ENCODE measurements at regions not wholly inside any gene's neighbourhood (a gene's known extent, or its start where the extent isn't known, plus 50 kb on each side); places are given as distances from the start of the nearest gene placed in this dataset.

DNA sequence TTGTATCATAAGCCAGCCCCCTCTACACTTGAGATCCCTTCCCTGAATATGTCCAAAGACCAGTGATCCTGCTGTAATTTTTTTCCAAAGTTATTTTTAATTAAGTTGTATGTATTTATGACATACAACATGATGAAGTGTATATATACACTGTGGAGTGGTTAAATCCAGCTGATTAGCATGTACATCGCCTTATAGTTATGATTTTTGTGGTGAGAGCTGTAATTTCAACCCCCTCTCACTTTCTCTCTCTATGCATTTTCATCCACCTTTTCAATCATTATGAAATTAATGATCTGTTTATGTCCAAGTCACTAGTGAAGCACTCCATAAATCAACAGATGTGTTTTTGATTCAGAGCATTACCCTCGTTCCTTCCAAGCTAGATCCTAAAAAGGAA, 85.3 kb downstream of the KCTD12 start:
- H3K4ac ChIP-seq (replicated peaks; ENCODE audit: insufficient read length, low read depth, low read length): no peak overlapping the region
- no peak overlapping the region for H4K5ac ChIP-seq (ENCODE audit: insufficient read length, low read depth, low read length)
- no peak overlapping the region for H4K8ac ChIP-seq (ENCODE audit: extremely low read depth, insufficient read depth, low read length)
- 90% methylated on average over 2 of the region's 2 CpGs; no CpG with 5 or more reads in 1 of the 2 experiments for WGBS, 2 experiments (ENCODE audit: extremely low coverage in 1 of 2, insufficient coverage in 1 of 2, insufficient read length in 1 of 2, insufficient replicate concordance in 2 of 2, low coverage in 1 of 2, low lambda C conversion rate in 2 of 2, missing lambda C conversion rate in 1 of 2)
- POLR2A ChIA-PET (ENCODE audit: partially characterized antibody): no interaction called here
- H3K18ac ChIP-seq (ENCODE audit: extremely low read depth, low read length): no peak overlapping the region
- H2BK20ac ChIP-seq (ENCODE audit: low read length): no peak overlapping the region
- no peak overlapping the region for H3K23ac ChIP-seq (ENCODE audit: insufficient read length)
- H3K9ac ChIP-seq (replicated peaks in 1 of 4; ENCODE audit: extremely low read depth in 1 of 4, low read depth in 3 of 4, low read length in 3 of 4): no peak overlapping the region
- no peaks in the 10 kb centered on the region for H3K23me2 ChIP-seq (ENCODE audit: low read depth, low read length)
- no peak overlapping the region for H2AK5ac ChIP-seq (ENCODE audit: low read depth, low read length)
- no peak overlapping the region for H3K56ac ChIP-seq (replicated peaks; ENCODE audit: insufficient read length, low read depth, low read length)
- no peak overlapping the region for H3K27ac ChIP-seq (ENCODE audit: low read depth, low read length)
- H3K4me1 ChIP-seq (replicated peaks in 1 of 4; ENCODE audit: control insufficient read depth in 3 of 4, insufficient read depth in 4 of 4, low read length in 3 of 4): no peaks in the 10 kb centered on the region
- H3K27me3 ChIP-seq (replicated peaks in 1 of 4; ENCODE audit: control insufficient read depth in 3 of 4, extremely low read depth in 1 of 4, insufficient read depth in 3 of 4, low read length in 3 of 4): no peaks in the 10 kb centered on the region
- DNase-seq (ENCODE audit: low read depth in 1 of 2, low spot score in 2 of 2) (no peak), FAIRE-seq (no peak)
- no peak overlapping the region for H2BK120ac ChIP-seq (replicated peaks; ENCODE audit: low read depth, low read length)
- H2AFZ ChIP-seq (ENCODE audit: low read length): no peak overlapping the region
- H3K36me3 ChIP-seq (ENCODE audit: control insufficient read depth in 2 of 4, insufficient read depth in 4 of 4, low read length in 3 of 4): no peaks in the 10 kb centered on the region
- no peaks in the 10 kb centered on the region for H3K79me2 ChIP-seq (ENCODE audit: control insufficient read depth in 1 of 2, insufficient read depth in 2 of 2, low read length in 2 of 2)
- H3K4me2 ChIP-seq (ENCODE audit: insufficient read depth in 1 of 2, low read depth in 2 of 2, low read length in 2 of 2): no peak overlapping the region
- no peak overlapping the region for H3K14ac ChIP-seq (ENCODE audit: insufficient read length)
- no peaks in the 10 kb centered on the region for H3K79me1 ChIP-seq (ENCODE audit: low read depth, low read length)
- no peak overlapping the region for H3K4me3 ChIP-seq (ENCODE audit: extremely low read depth in 1 of 4, insufficient read depth in 2 of 4, low read depth in 3 of 4, low read length in 4 of 4)
- no peak overlapping the region for H4K91ac ChIP-seq (replicated peaks; ENCODE audit: insufficient read length, low read length)
- H2BK15ac ChIP-seq (ENCODE audit: low read length): no peak overlapping the region
- CTCF ChIA-PET (ENCODE audit: partially characterized antibody): no interaction called here
- H4K20me1 ChIP-seq (replicated peaks in 1 of 2; ENCODE audit: control insufficient read depth in 1 of 2, insufficient read depth in 2 of 2, low read length in 2 of 2): no peaks in the 10 kb centered on the region
- H2BK5ac ChIP-seq (ENCODE audit: low read depth, low read length): no peak overlapping the region
- no peak overlapping the region for H2BK12ac ChIP-seq (ENCODE audit: low read depth, low read length)
- no peaks in the 10 kb centered on the region for H3K9me3 ChIP-seq (ENCODE audit: insufficient read depth in 2 of 2, low read depth in 1 of 2, low read length in 1 of 2)
- TF ChIP-seq KDM4A (IDR thresholded peaks at IDR 0.05; ENCODE audit: low read depth, low read length, severe bottlenecking): no peak
- no peak for TF ChIP-seq TCF12 (IDR thresholded peaks at IDR 0.05; ENCODE audit: low read depth, low read length)
- no peak for TF ChIP-seq CHD2 (IDR thresholded peaks at IDR 0.05; ENCODE audit: low read length)
- TF ChIP-seq RAD21 (IDR thresholded peaks at IDR 0.05 in 1 of 2, conservative IDR thresholded peaks at IDR 0.05 in 1 of 2; ENCODE audit: low read depth in 2 of 2, low read length in 2 of 2): no peak
- TF ChIP-seq NANOG (IDR thresholded peaks at IDR 0.05; ENCODE audit: insufficient read depth, low read depth, low read length, poor library complexity, severe bottlenecking): no peak
- TF ChIP-seq MAFK (IDR thresholded peaks at IDR 0.05; ENCODE audit: low read depth, low read length): no peak

Data from H1 (cell line).